ENCODE measurements at regions not wholly inside any gene's neighbourhood (a gene's known extent, or its start where the extent isn't known, plus 50 kb on each side); places are given as distances from the start of the nearest gene placed in this dataset.

DNA sequence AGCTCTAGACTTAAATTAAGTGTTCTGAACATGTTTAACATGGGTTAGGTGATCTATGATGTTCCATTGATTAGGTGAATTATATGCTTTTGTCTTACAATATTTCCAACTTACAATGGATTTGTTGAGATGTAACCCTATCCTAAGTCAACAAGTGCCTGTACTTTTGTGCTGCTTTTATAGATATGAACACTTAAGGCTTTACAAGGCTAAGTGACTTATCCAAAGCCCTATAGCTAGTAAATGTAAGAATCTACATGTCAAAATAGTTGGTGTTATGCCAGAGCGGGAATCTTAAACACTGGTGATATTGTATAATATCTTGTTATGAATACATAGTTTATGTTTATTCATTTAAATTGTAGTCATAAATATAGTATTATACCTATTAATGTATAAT is 1629.1 kb upstream of the IGFBP7 start:
- Histone ChIP-seq H3K27ac (ENCODE audit: low read depth in 1 of 3, low read length in 2 of 3) (no peak overlapping the region), H3K4me1 (ENCODE audit: control insufficient read depth in 3 of 3, insufficient read depth in 2 of 3, low read depth in 1 of 3, low read length in 2 of 3) (no peaks in the 10 kb centered on the region), H3K36me3 (ENCODE audit: control insufficient read depth in 3 of 3, insufficient read depth in 2 of 3, low read depth in 1 of 3, low read length in 3 of 3) (no peaks in the 10 kb centered on the region), H3K4me3 (ENCODE audit: low read depth in 1 of 3, low read length in 3 of 3) (no peak overlapping the region), H3K27me3 (ENCODE audit: control insufficient read depth in 3 of 3, insufficient read depth in 3 of 3, low read length in 3 of 3) (no peaks in the 10 kb centered on the region), H3K9me3 (ENCODE audit: control insufficient read depth in 2 of 2, insufficient read depth in 1 of 2, low read depth in 1 of 2, low read length in 1 of 2) (peaks cover 0 to 2% of the 10 kb centered on the region in 2 donors)
- DNase-seq: no peak
- FAIRE-seq: no peak
- whole genome bisulfite sequencing, 3 donors: 96 to 100% (median 98%) methylated on average over 1 of the region's 1 CpG

DNA sequence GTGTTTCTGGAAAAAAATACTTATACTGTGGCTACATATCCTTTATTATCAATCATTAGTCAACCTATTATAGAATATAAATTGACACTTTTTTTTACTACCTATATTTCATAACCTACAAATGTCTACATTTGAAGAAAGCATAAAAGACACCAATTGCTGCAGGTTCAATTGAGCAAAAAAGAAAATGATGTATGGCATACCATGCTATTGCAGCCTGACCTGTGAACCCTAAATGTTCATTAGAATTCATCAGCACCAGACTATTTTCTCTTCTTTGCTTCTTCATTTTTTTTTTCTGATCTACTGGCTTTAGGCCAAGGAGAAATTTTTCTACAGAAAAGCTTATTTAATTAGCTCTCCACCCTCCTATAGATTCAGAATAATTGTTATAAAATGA is 1628.2 kb upstream of the IGFBP7 start:
- Histone ChIP-seq H3K9me3 (ENCODE audit: control insufficient read depth in 2 of 2, insufficient read depth in 1 of 2, low read depth in 1 of 2, low read length in 1 of 2) (peaks cover 0 to under 1% of the 10 kb centered on the region in 2 donors), H3K27ac (ENCODE audit: low read depth in 1 of 3, low read length in 2 of 3) (no peak overlapping the region), H3K4me1 (ENCODE audit: control insufficient read depth in 3 of 3, insufficient read depth in 2 of 3, low read depth in 1 of 3, low read length in 2 of 3) (no peaks in the 10 kb centered on the region), H3K36me3 (ENCODE audit: control insufficient read depth in 3 of 3, insufficient read depth in 2 of 3, low read depth in 1 of 3, low read length in 3 of 3) (no peaks in the 10 kb centered on the region), H3K27me3 (ENCODE audit: control insufficient read depth in 3 of 3, insufficient read depth in 3 of 3, low read length in 3 of 3) (no peaks in the 10 kb centered on the region), H3K4me3 (ENCODE audit: low read depth in 1 of 3, low read length in 3 of 3) (no peak overlapping the region)
- DNase-seq (no peak), FAIRE-seq (no peak)

DNA sequence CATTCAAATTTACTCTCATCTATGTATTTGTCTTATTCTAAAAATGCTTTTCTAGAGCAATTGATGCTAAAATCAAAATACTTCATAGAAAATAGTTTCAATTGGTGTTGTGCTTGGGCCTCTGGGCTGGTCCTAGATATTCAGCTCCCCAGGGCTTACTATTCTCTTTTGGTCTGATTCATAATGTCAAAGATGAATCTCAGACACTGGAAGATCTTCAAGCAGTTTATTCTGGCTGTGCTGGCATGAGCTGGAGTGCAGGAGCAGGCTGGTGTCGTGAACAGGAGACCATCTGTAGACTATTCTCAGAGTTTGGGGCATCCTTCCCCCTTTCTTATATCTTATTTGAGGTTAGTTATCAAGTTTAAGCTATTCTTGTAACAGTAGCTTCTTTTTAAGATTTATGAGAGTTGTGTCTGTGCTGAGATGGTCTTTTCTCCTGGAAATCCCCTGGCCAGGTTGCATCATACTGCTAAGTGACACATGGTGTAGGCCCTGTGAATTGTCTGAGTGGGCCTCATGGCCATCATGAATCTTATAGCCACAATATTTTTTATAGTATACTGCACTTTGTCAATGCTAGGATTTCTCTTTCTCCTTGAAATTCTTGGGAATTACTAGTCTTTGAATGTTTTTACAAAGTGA is 1624.0 kb upstream of the IGFBP7 start:
- H3K4me3 ChIP-seq (ENCODE audit: low read depth in 1 of 3, low read length in 3 of 3): no peak overlapping the region
- H3K36me3 ChIP-seq (ENCODE audit: control insufficient read depth in 3 of 3, insufficient read depth in 2 of 3, low read depth in 1 of 3, low read length in 3 of 3): no peaks in the 10 kb centered on the region
- H3K4me1 ChIP-seq (ENCODE audit: control insufficient read depth in 3 of 3, insufficient read depth in 2 of 3, low read depth in 1 of 3, low read length in 2 of 3): no peaks in the 10 kb centered on the region
- 68 to 72% (median 69%) methylated on average over 1 of the region's 1 CpG for WGBS, 3 donors
- no peak for FAIRE-seq
- H3K27ac ChIP-seq (ENCODE audit: low read depth in 1 of 3, low read length in 2 of 3): no peak overlapping the region
- no peaks in the 10 kb centered on the region for H3K27me3 ChIP-seq (ENCODE audit: control insufficient read depth in 3 of 3, insufficient read depth in 3 of 3, low read length in 3 of 3)
- no peak for DNase-seq
- no peaks in the 10 kb centered on the region for H3K9me3 ChIP-seq (ENCODE audit: control insufficient read depth in 2 of 2, insufficient read depth in 1 of 2, low read depth in 1 of 2, low read length in 1 of 2)

DNA sequence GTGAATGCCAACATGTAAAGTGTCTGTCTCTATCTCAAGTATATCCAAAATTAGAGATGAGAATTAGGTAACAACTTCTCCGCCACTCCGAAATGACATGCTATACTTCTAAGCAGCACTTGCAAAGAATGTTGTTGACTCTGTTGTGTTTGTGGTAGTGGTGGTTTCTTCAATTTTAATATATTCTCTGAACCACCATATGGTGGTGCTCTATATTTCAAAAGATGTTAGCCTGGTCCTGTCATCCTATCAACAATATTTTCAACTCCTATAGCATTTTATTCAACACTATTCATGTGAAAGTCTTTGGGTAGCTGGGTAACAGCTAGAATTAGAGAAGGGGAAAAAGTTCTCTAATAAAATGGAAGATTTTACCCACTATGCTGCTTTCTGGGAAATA is 1622.8 kb upstream of the IGFBP7 start:
- 80 to 91% (median 88%) methylated on average over 2 of the region's 2 CpGs for WGBS, 3 donors
- H3K4me3 ChIP-seq (ENCODE audit: low read depth in 1 of 3, low read length in 3 of 3): no peak overlapping the region

DNA sequence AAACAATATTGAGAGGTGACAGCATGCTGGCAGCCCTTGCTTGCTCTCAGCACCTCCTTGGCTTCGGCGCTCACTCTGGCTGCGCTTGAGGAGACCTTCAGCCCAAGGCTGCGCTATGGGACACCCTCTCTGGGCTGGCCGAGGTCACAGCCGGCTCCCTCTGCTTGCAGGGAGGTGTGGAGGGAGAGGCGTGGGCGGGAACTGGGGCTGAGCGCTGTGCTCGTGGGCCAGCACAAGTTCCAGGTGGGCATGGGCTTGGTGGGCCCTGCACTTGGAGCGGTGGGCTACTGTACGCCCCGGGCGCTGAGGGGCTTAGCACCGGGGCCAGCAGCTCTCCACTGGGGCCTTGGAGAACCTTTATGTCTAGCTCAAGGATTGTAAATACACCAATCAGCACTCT is 1613.8 kb upstream of the IGFBP7 start:
- Histone ChIP-seq H3K27ac (ENCODE audit: low read depth in 1 of 3, low read length in 2 of 3) (no peak overlapping the region), H3K4me3 (ENCODE audit: low read depth in 1 of 3, low read length in 3 of 3) (no peak overlapping the region), H3K9me3 (ENCODE audit: control insufficient read depth in 2 of 2, insufficient read depth in 1 of 2, low read depth in 1 of 2, low read length in 1 of 2) (no peaks in the 10 kb centered on the region), H3K4me1 (ENCODE audit: control insufficient read depth in 3 of 3, insufficient read depth in 2 of 3, low read depth in 1 of 3, low read length in 2 of 3) (no peaks in the 10 kb centered on the region), H3K36me3 (ENCODE audit: control insufficient read depth in 3 of 3, insufficient read depth in 2 of 3, low read depth in 1 of 3, low read length in 3 of 3) (no peaks in the 10 kb centered on the region), H3K27me3 (ENCODE audit: control insufficient read depth in 3 of 3, insufficient read depth in 3 of 3, low read length in 3 of 3) (no peaks in the 10 kb centered on the region)
- WGBS, 3 donors: 88 to 92% (median 88%) methylated on average over 15 of the region's 15 CpGs
- FAIRE-seq: no peak
- DNase-seq: no peak

More for the DNA sequence above, 1622.8 kb upstream of the IGFBP7 start:
- DNase-seq: peak in 1 of 2 donors; percentile 8
- H3K9me3 ChIP-seq (ENCODE audit: control insufficient read depth in 2 of 2, insufficient read depth in 1 of 2, low read depth in 1 of 2, low read length in 1 of 2): no peaks in the 10 kb centered on the region
- FAIRE-seq: no peak
- H3K27me3 ChIP-seq (ENCODE audit: control insufficient read depth in 3 of 3, insufficient read depth in 3 of 3, low read length in 3 of 3): no peaks in the 10 kb centered on the region
- H3K4me1 ChIP-seq (ENCODE audit: control insufficient read depth in 3 of 3, insufficient read depth in 2 of 3, low read depth in 1 of 3, low read length in 2 of 3): no peaks in the 10 kb centered on the region
- no peaks in the 10 kb centered on the region for H3K36me3 ChIP-seq (ENCODE audit: control insufficient read depth in 3 of 3, insufficient read depth in 2 of 3, low read depth in 1 of 3, low read length in 3 of 3)
- H3K27ac ChIP-seq (ENCODE audit: low read depth in 1 of 3, low read length in 2 of 3): no peak overlapping the region

DNA sequence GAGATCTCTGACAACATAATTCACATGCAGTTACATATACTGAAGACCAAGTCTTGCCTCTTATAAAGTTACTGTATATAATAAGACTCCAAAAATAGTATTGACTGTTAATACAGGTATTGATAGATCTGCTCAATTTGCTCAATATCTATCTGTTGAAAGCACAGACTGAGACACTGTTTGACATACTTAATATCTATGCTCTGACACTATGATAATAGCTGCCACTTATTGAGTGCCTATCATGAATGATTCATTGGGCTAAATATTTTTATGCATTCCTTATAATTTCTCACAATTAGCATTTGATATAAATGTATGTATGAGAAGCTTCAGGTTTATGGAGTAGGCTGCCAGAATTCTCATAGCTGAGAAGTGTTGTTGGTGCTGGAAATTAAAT is 1600.9 kb upstream of the IGFBP7 start:
- no peak overlapping the region for H3K4me3 ChIP-seq (ENCODE audit: low read depth in 1 of 3, low read length in 3 of 3)
- H3K4me1 ChIP-seq (ENCODE audit: control insufficient read depth in 3 of 3, insufficient read depth in 2 of 3, low read depth in 1 of 3, low read length in 2 of 3): no peaks in the 10 kb centered on the region
- H3K27ac ChIP-seq (ENCODE audit: low read depth in 1 of 3, low read length in 2 of 3): no peak overlapping the region
- no peak for DNase-seq
- FAIRE-seq: no peak
- H3K27me3 ChIP-seq (ENCODE audit: control insufficient read depth in 3 of 3, insufficient read depth in 3 of 3, low read length in 3 of 3): no peaks in the 10 kb centered on the region
- no peaks in the 10 kb centered on the region for H3K9me3 ChIP-seq (ENCODE audit: control insufficient read depth in 2 of 2, insufficient read depth in 1 of 2, low read depth in 1 of 2, low read length in 1 of 2)
- no peaks in the 10 kb centered on the region for H3K36me3 ChIP-seq (ENCODE audit: control insufficient read depth in 3 of 3, insufficient read depth in 2 of 3, low read depth in 1 of 3, low read length in 3 of 3)

DNA sequence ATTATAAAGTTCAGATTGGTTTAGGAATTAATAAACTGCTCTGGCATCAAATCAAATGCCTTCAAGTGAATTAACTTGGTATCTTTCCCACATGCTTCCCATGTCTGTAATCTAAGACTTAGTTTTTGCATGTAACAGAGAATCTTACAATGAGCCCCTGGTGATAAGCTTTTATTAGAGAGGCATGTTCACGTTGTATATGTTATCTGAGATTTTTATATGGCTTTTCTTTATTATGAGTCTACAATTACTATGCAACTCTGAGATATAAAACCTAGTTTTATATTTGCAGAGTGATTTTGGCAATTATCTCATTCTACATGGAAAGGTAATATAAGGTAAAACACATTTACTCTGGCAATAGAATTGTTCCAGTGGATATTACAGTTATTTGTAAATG is 1578.4 kb upstream of the IGFBP7 start:
- WGBS, 3 donors: 4 to 59% (median 14%) methylated on average over 1 of the region's 1 CpG
- Histone ChIP-seq H3K27ac (ENCODE audit: low read depth in 1 of 3, low read length in 2 of 3) (no peak overlapping the region), H3K9me3 (ENCODE audit: control insufficient read depth in 2 of 2, insufficient read depth in 1 of 2, low read depth in 1 of 2, low read length in 1 of 2) (no peaks in the 10 kb centered on the region), H3K4me1 (ENCODE audit: control insufficient read depth in 3 of 3, insufficient read depth in 2 of 3, low read depth in 1 of 3, low read length in 2 of 3) (no peaks in the 10 kb centered on the region), H3K36me3 (ENCODE audit: control insufficient read depth in 3 of 3, insufficient read depth in 2 of 3, low read depth in 1 of 3, low read length in 3 of 3) (no peaks in the 10 kb centered on the region), H3K27me3 (ENCODE audit: control insufficient read depth in 3 of 3, insufficient read depth in 3 of 3, low read length in 3 of 3) (no peaks in the 10 kb centered on the region), H3K4me3 (ENCODE audit: low read depth in 1 of 3, low read length in 3 of 3) (no peak overlapping the region)
- FAIRE-seq: no peak
- no peak for DNase-seq

DNA sequence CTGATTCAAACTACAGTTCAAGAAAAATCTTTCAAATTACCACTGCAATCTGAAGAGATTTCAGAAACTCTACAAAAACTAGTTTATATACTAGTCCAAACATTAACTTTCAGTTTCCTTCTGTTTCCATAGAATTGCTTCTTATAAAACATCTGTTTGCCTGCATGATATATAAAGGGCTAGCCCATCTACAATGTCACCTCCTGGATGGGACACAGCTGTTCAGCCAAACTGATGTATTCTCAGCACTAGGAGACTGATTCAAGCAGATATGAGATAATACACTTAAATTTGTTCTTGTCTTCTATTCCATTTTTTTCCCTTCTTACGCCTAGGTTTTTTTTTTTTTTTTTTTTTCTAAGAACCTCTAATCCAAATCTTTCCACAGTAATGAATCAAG is 1569.7 kb upstream of the IGFBP7 start:
- no peaks in the 10 kb centered on the region for H3K4me1 ChIP-seq (ENCODE audit: control insufficient read depth in 3 of 3, insufficient read depth in 2 of 3, low read depth in 1 of 3, low read length in 2 of 3)
- no peak for FAIRE-seq
- DNase-seq: no peak
- WGBS, 3 donors: 73 to 95% (median 79%) methylated on average over 1 of the region's 1 CpG
- peaks cover 0 to 8% of the 10 kb centered on the region in 2 donors for H3K9me3 ChIP-seq (ENCODE audit: control insufficient read depth in 2 of 2, insufficient read depth in 1 of 2, low read depth in 1 of 2, low read length in 1 of 2)
- no peaks in the 10 kb centered on the region for H3K27me3 ChIP-seq (ENCODE audit: control insufficient read depth in 3 of 3, insufficient read depth in 3 of 3, low read length in 3 of 3)
- no peak overlapping the region for H3K4me3 ChIP-seq (ENCODE audit: low read depth in 1 of 3, low read length in 3 of 3)
- H3K27ac ChIP-seq (ENCODE audit: low read depth in 1 of 3, low read length in 2 of 3): no peak overlapping the region
- H3K36me3 ChIP-seq (ENCODE audit: control insufficient read depth in 3 of 3, insufficient read depth in 2 of 3, low read depth in 1 of 3, low read length in 3 of 3): no peaks in the 10 kb centered on the region

DNA sequence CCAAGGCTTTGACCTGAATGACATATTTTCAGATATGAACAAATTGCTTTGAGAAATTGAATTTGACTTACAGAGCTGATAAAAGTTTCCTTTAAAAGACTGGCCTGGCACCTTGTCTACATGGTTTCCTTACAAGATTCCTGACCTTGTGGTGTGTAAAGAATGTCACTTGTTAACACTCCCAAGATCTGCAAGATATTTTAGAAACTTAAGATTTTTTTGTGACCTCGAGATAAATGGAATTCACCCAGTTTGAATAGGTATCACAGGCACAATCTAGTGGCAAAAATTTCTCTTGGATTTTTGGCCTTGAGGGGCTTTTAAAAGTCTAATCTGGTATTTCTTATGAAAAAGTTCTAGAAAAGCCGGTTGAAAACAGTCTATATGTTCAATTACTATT is 1568.9 kb upstream of the IGFBP7 start:
- H3K9me3 ChIP-seq (ENCODE audit: control insufficient read depth in 2 of 2, insufficient read depth in 1 of 2, low read depth in 1 of 2, low read length in 1 of 2): peaks cover 0 to 12% of the 10 kb centered on the region in 2 donors
- DNase-seq (no peak), FAIRE-seq (no peak)
- no peaks in the 10 kb centered on the region for H3K4me1 ChIP-seq (ENCODE audit: control insufficient read depth in 3 of 3, insufficient read depth in 2 of 3, low read depth in 1 of 3, low read length in 2 of 3)
- 57 to 76% (median 70%) methylated on average over 2 of the region's 2 CpGs for WGBS, 3 donors
- no peak overlapping the region for H3K27ac ChIP-seq (ENCODE audit: low read depth in 1 of 3, low read length in 2 of 3)
- no peaks in the 10 kb centered on the region for H3K27me3 ChIP-seq (ENCODE audit: control insufficient read depth in 3 of 3, insufficient read depth in 3 of 3, low read length in 3 of 3)
- H3K4me3 ChIP-seq (ENCODE audit: low read depth in 1 of 3, low read length in 3 of 3): no peak overlapping the region
- no peaks in the 10 kb centered on the region for H3K36me3 ChIP-seq (ENCODE audit: control insufficient read depth in 3 of 3, insufficient read depth in 2 of 3, low read depth in 1 of 3, low read length in 3 of 3)

Measured in small intestine (tissue), 7 donors.